ENCODE measurements at regions not wholly inside any gene's neighbourhood (a gene's known extent, or its start where the extent isn't known, plus 50 kb on each side); places are given as distances from the start of the nearest gene placed in this dataset.
"Not testable (repeated sequence)": the region's sequence is repeated elsewhere in the genome, so short reads cannot be mapped to it uniquely, and the experiment has no call there.

DNA sequence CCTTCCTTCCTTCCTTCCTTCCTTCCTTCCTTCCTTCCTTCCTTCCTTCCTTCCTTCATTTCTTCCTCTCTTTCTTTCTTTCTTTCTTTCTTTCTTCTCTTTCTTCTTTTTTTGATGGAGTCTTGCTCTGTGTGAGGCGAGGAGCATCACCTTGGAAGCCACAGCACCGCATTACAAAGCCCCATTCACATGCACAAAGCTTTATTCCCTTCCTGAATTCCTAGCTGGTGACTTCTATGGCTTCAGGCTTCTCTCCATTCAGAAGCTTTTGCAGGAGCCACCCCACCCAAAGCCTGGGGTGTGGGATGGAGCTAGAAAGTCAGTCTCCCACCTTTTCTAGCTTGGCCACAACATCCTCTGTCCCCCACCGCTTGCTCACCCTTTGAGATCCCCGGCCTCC is 237.0 kb downstream of the CDY2B start:
- H3K27me3 ChIP-seq (ENCODE audit: control insufficient read depth in 1 of 2, insufficient read depth in 2 of 2, low read length in 2 of 2); CTCF ChIA-PET; H3K36me3 ChIP-seq (ENCODE audit: insufficient read depth, low read length); H3K27ac ChIP-seq (ENCODE audit: low read depth in 1 of 2, low read length in 2 of 2); H3K9me3 ChIP-seq (ENCODE audit: control insufficient read depth in 1 of 2, insufficient read depth in 1 of 2, low read length in 2 of 2); H3K4me3 Mint-ChIP-seq; ATAC-seq (ENCODE audit: poor library complexity); H3K4me1 Mint-ChIP-seq (ENCODE audit: low read depth); DNase-seq; H3K4me1 ChIP-seq (ENCODE audit: insufficient read depth, low read length); intact Hi-C loops (cut with DNase I, micrococcal nuclease); H3K36me3 Mint-ChIP-seq (ENCODE audit: low read depth); H3K4me3 ChIP-seq (ENCODE audit: low read length); H3K27ac Mint-ChIP-seq; POLR2A ChIA-PET; H3K27me3 Mint-ChIP-seq; H3K9me3 Mint-ChIP-seq: not testable (repeated sequence)

DNA sequence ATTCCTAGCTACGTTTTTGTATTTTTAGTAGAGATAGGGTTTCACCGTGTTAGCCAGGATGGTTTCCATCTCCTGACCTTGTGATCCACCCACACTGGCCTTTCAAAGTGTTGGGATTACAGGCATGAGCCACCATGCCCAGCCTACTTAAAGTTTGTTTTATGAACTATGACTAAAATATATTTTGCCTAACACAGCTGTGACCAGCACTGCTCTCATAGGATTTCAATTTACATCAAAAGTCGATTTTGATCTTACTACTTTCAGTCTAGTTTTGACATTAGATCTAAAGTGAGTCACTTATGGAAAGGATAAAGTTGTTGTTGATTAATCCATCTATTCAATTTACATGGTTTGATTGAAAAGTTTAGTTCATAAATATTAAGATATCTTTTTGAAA is 245.5 kb downstream of the CDY2B start:
- ATAC-seq (ENCODE audit: poor library complexity); intact Hi-C loops (cut with DNase I, micrococcal nuclease); CTCF ChIA-PET: not testable (repeated sequence)

DNA sequence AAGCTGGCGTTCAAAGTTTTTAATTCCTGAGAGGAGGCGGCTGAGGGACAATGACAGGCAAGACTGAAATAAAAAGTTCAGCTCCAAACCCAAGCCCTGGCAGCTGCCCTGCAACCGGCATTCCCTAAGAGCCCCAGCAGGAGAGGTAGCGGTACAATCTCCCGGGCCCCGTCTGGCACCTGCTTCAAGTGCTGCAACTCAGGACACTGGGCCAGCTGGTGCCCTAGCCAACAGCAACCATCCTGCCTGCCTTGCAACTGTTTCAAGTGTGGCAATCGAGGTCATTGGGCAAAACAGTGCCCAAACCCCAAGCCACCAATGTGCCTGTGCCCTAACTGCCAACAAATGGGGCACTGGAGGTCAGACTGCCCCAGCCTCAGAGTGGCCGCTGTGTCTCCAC is 268.8 kb downstream of the CDY2B start:
- H3K4me1 Mint-ChIP-seq (ENCODE audit: low read depth); H3K27me3 Mint-ChIP-seq; ATAC-seq (ENCODE audit: poor library complexity); intact Hi-C loops (cut with DNase I, micrococcal nuclease); H3K36me3 ChIP-seq (ENCODE audit: insufficient read depth, low read length); DNase-seq; H3K4me3 Mint-ChIP-seq; H3K4me1 ChIP-seq (ENCODE audit: insufficient read depth, low read length); H3K4me3 ChIP-seq (ENCODE audit: low read length); H3K27ac Mint-ChIP-seq; H3K27ac ChIP-seq (ENCODE audit: low read depth in 1 of 2, low read length in 2 of 2); H3K9me3 ChIP-seq (ENCODE audit: control insufficient read depth in 1 of 2, insufficient read depth in 1 of 2, low read length in 2 of 2); H3K27me3 ChIP-seq (ENCODE audit: control insufficient read depth in 1 of 2, insufficient read depth in 2 of 2, low read length in 2 of 2); CTCF ChIA-PET; POLR2A ChIA-PET; H3K9me3 Mint-ChIP-seq; H3K36me3 Mint-ChIP-seq (ENCODE audit: low read depth): not testable (repeated sequence)

More for the DNA sequence above, 245.5 kb downstream of the CDY2B start:
- H3K27me3 Mint-ChIP-seq; H3K9me3 Mint-ChIP-seq; H3K4me1 ChIP-seq (ENCODE audit: insufficient read depth, low read length); H3K4me3 ChIP-seq (ENCODE audit: low read length); H3K9me3 ChIP-seq (ENCODE audit: control insufficient read depth in 1 of 2, insufficient read depth in 1 of 2, low read length in 2 of 2); H3K4me3 Mint-ChIP-seq; POLR2A ChIA-PET; H3K4me1 Mint-ChIP-seq (ENCODE audit: low read depth); H3K36me3 Mint-ChIP-seq (ENCODE audit: low read depth); H3K27ac Mint-ChIP-seq; H3K36me3 ChIP-seq (ENCODE audit: insufficient read depth, low read length); H3K27ac ChIP-seq (ENCODE audit: low read depth in 1 of 2, low read length in 2 of 2); H3K27me3 ChIP-seq (ENCODE audit: control insufficient read depth in 1 of 2, insufficient read depth in 2 of 2, low read length in 2 of 2); DNase-seq: not testable (repeated sequence)

DNA sequence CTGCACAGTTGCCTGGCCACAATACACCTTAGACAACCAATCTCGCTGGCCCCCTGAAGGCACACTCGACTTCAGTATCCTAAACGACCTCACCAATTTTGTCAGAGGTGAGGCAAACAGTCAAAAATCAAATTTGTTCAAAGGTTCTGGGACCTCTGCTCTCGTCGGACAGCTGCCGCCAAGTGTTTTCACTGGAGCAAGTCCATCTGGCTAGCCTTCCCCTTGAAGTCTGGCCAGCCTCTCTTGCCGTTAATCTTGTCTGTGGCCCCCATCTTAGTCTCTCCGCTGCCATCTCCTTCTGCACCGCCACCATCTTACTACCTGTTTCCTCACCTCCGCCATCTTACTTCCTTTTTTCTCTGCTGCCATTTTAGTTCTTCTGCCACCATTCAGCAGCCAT is 269.4 kb downstream of the CDY2B start:
- H3K36me3 Mint-ChIP-seq (ENCODE audit: low read depth); H3K27ac ChIP-seq (ENCODE audit: low read depth in 1 of 2, low read length in 2 of 2); H3K27ac Mint-ChIP-seq; H3K27me3 ChIP-seq (ENCODE audit: control insufficient read depth in 1 of 2, insufficient read depth in 2 of 2, low read length in 2 of 2); H3K9me3 ChIP-seq (ENCODE audit: control insufficient read depth in 1 of 2, insufficient read depth in 1 of 2, low read length in 2 of 2); ATAC-seq (ENCODE audit: poor library complexity); CTCF ChIA-PET; DNase-seq; H3K9me3 Mint-ChIP-seq; H3K4me3 Mint-ChIP-seq; H3K4me1 Mint-ChIP-seq (ENCODE audit: low read depth); intact Hi-C loops (cut with DNase I, micrococcal nuclease); H3K4me1 ChIP-seq (ENCODE audit: insufficient read depth, low read length); H3K4me3 ChIP-seq (ENCODE audit: low read length); POLR2A ChIA-PET; H3K36me3 ChIP-seq (ENCODE audit: insufficient read depth, low read length); H3K27me3 Mint-ChIP-seq: not testable (repeated sequence)

DNA sequence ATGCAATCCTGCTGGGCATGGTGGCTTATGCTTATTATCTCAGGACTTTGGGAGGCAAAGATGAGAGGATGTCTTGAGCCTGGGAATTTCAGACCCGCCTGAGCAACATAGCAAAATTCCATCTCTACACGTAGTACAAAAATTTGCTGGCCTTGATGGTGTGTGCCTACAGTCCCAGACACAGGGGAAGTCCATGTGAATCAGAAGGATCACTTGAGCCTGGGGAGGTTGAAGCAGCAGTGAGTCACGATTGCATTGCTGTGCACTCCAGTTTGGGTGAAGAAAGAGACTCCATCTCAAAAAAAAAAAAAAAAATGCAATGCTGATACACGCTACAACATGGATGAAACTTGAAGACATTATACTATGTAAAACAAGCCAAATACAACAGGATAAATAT is 272.9 kb downstream of the CDY2B start:
- H3K27me3 Mint-ChIP-seq; H3K4me3 ChIP-seq (ENCODE audit: low read length); H3K36me3 Mint-ChIP-seq (ENCODE audit: low read depth); H3K36me3 ChIP-seq (ENCODE audit: insufficient read depth, low read length); H3K27ac Mint-ChIP-seq; ATAC-seq (ENCODE audit: poor library complexity); H3K4me1 ChIP-seq (ENCODE audit: insufficient read depth, low read length); H3K9me3 ChIP-seq (ENCODE audit: control insufficient read depth in 1 of 2, insufficient read depth in 1 of 2, low read length in 2 of 2); H3K4me1 Mint-ChIP-seq (ENCODE audit: low read depth); DNase-seq; H3K9me3 Mint-ChIP-seq; POLR2A ChIA-PET; H3K27me3 ChIP-seq (ENCODE audit: control insufficient read depth in 1 of 2, insufficient read depth in 2 of 2, low read length in 2 of 2); CTCF ChIA-PET; H3K27ac ChIP-seq (ENCODE audit: low read depth in 1 of 2, low read length in 2 of 2); H3K4me3 Mint-ChIP-seq; intact Hi-C loops (cut with DNase I, micrococcal nuclease): not testable (repeated sequence)

DNA sequence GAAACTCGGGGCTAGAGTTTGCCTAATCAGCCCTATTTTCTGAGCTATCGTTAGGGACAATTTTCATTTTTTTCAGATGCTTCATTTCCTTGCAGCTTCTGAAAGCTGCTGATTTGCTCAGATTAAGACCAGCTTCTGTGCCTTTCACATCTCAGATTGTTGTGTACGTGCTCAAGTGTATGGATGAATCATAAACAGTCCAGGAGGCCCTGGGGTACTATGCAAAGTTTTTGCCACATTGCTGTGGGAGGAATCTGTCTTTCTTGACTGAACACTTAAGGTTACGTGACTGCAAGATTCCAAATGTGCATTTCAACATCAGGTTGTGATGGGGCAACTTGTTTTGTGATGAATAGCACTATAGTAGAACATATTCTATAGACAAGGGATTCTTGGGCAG is 280.8 kb downstream of the CDY2B start:
- H3K27ac ChIP-seq (ENCODE audit: low read depth in 1 of 2, low read length in 2 of 2); H3K4me3 Mint-ChIP-seq; H3K36me3 Mint-ChIP-seq (ENCODE audit: low read depth); H3K27me3 Mint-ChIP-seq; H3K27ac Mint-ChIP-seq; intact Hi-C loops (cut with DNase I, micrococcal nuclease); H3K4me3 ChIP-seq (ENCODE audit: low read length); CTCF ChIA-PET; H3K9me3 Mint-ChIP-seq; H3K4me1 Mint-ChIP-seq (ENCODE audit: low read depth); H3K36me3 ChIP-seq (ENCODE audit: insufficient read depth, low read length); H3K9me3 ChIP-seq (ENCODE audit: control insufficient read depth in 1 of 2, insufficient read depth in 1 of 2, low read length in 2 of 2); H3K4me1 ChIP-seq (ENCODE audit: insufficient read depth, low read length); DNase-seq; ATAC-seq (ENCODE audit: poor library complexity); H3K27me3 ChIP-seq (ENCODE audit: control insufficient read depth in 1 of 2, insufficient read depth in 2 of 2, low read length in 2 of 2); POLR2A ChIA-PET: not testable (repeated sequence)

DNA sequence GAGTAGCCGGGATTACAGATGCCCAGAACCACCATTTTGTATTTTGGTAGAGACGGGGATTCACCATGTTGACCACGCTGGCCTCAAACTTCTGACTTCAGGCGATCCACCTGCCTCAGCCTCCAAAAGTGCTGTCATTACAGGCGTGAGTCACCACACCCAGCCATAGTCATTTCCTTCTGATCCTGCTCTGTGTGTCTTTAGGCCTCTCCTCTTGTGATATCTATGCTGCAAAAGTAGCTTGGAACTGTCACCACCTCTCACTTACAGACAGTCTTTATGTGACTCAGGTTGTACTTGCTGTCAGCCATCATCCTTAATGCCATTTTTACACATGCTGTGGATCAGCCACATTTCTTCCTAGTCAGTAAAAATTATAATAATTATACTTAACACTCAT is 286.3 kb downstream of the CDY2B start:
- H3K36me3 ChIP-seq (ENCODE audit: insufficient read depth, low read length); H3K36me3 Mint-ChIP-seq (ENCODE audit: low read depth); POLR2A ChIA-PET; H3K4me3 Mint-ChIP-seq; H3K27me3 Mint-ChIP-seq; H3K27ac ChIP-seq (ENCODE audit: low read depth in 1 of 2, low read length in 2 of 2); ATAC-seq (ENCODE audit: poor library complexity); H3K27ac Mint-ChIP-seq; DNase-seq; H3K4me1 ChIP-seq (ENCODE audit: insufficient read depth, low read length); H3K9me3 ChIP-seq (ENCODE audit: control insufficient read depth in 1 of 2, insufficient read depth in 1 of 2, low read length in 2 of 2); H3K4me3 ChIP-seq (ENCODE audit: low read length); H3K9me3 Mint-ChIP-seq; H3K27me3 ChIP-seq (ENCODE audit: control insufficient read depth in 1 of 2, insufficient read depth in 2 of 2, low read length in 2 of 2); intact Hi-C loops (cut with DNase I, micrococcal nuclease); H3K4me1 Mint-ChIP-seq (ENCODE audit: low read depth); CTCF ChIA-PET: not testable (repeated sequence)
